ENCODE measurements at regions not wholly inside any gene's neighbourhood (a gene's known extent, or its start where the extent isn't known, plus 50 kb on each side); places are given as distances from the start of the nearest gene placed in this dataset.
A peak's percentile ranks its signal among the peaks of the same experiment; 100 is the strongest.

GRCh38 chr4:163622379-163623035, 128.0 kb downstream of the TMA16 start:
- no peak for DNase-seq

GRCh38 chr4:163623787-163624186, 129.3 kb downstream of the TMA16 start:
- no peak for DNase-seq

GRCh38 chr4:163624727-163625126, 130.2 kb downstream of the TMA16 start:
- no peak for DNase-seq

- no peak for DNase-seq
These were observed 136.8 kb downstream of the TMA16 start for GRCh38 chr4:163631288-163631687.

- no peak for DNase-seq
These were observed 144.4 kb downstream of the TMA16 start for GRCh38 chr4:163638909-163639308.

- DNase-seq, result no peak
These were observed 155.1 kb downstream of the TMA16 start for GRCh38 chr4:163649557-163650091.

- DNase-seq, result no peak
These were observed 157.3 kb downstream of the TMA16 start for GRCh38 chr4:163651761-163652160.

- DNase-seq, result no peak
These were observed 160.1 kb downstream of the TMA16 start for GRCh38 chr4:163654621-163655020.

GRCh38 chr4:163660636-163661035, 166.1 kb downstream of the TMA16 start:
- no peak for DNase-seq

GRCh38 chr4:163662768-163663167, 168.3 kb downstream of the TMA16 start:
- no peak for DNase-seq

- DNase-seq, result no peak
These were observed 169.2 kb downstream of the TMA16 start for GRCh38 chr4:163663454-163664225.

- DNase-seq, result no peak
These were observed 170.6 kb downstream of the TMA16 start for GRCh38 chr4:163665101-163665500.

GRCh38 chr4:163665521-163666331, 171.2 kb downstream of the TMA16 start:
- no peak for DNase-seq

- peak in 1 of 2 donors; percentile 83 for DNase-seq
These were observed 171.9 kb downstream of the TMA16 start for GRCh38 chr4:163666332-163666873.

- DNase-seq, result no peak
These were observed 178.3 kb downstream of the TMA16 start for GRCh38 chr4:163672751-163673150.

- DNase-seq, result peak in 1 of 2 donors; percentile 65
These were observed 179.6 kb downstream of the TMA16 start for GRCh38 chr4:163673848-163674697.

- DNase-seq, result no peak
These were observed 184.7 kb downstream of the TMA16 start for GRCh38 chr4:163679189-163679588.

GRCh38 chr4:163680386-163681098, 186.1 kb downstream of the TMA16 start:
- no peak for DNase-seq

- peak in 1 of 2 donors; percentile 72 for DNase-seq
These were observed 186.8 kb downstream of the TMA16 start for GRCh38 chr4:163681208-163681821.

GRCh38 chr4:163688856-163689255, 194.4 kb downstream of the TMA16 start:
- DNase-seq, result no peak

- DNase-seq, result no peak
These were observed 198.7 kb downstream of the TMA16 start for GRCh38 chr4:163693211-163693610.
